ENCODE measurements at regions not wholly inside any gene's neighbourhood (a gene's known extent, or its start where the extent isn't known, plus 50 kb on each side); places are given as distances from the start of the nearest gene placed in this dataset.

DNA sequence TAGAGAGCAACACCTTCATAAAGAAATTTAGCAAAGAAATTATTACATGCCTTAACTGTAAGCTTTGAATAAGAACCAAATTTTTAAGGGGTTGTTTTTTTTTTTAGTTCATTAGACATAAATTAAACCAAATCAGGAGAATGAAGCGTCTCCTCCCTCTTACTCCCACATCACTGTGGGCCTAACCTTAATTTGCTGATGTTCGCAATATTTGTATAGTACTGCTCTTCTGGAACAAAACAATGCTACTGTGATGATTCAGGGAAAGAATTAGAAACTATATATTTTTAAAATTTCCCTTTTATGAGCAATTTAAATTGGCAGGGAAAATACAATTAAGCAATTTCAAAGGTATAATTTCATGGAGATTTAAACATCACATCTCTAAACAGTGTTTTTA lies 275.0 kb upstream of the C9orf72 start:
- Histone ChIP-seq H3K4me2 (ENCODE audit: insufficient read depth, low read length) (no peak overlapping the region), H3K27me3 (ENCODE audit: control insufficient read depth in 2 of 2, insufficient read depth in 2 of 2, low read length in 2 of 2) (no peaks in the 10 kb centered on the region), H3K36me3 (ENCODE audit: control insufficient read depth in 2 of 2, extremely low read depth in 1 of 2, insufficient read depth in 2 of 2, low read length in 2 of 2) (no peaks in the 10 kb centered on the region), H4K20me1 (replicated peaks; ENCODE audit: control insufficient read depth, extremely low read depth, insufficient read depth, low read length) (no peaks in the 10 kb centered on the region), H3K9ac (replicated peaks; ENCODE audit: extremely low read depth, insufficient read depth, low read length) (no peak overlapping the region), H2AFZ (ENCODE audit: low read depth, low read length) (no peak overlapping the region), H3K79me2 (ENCODE audit: control insufficient read depth, insufficient read depth, low read length) (no peaks in the 10 kb centered on the region), H3K4me1 (ENCODE audit: control insufficient read depth, extremely low read depth, insufficient read depth, low read length) (no peaks in the 10 kb centered on the region), H3K4me3 (replicated peaks in 1 of 3; ENCODE audit: insufficient read depth in 1 of 3, low read depth in 1 of 3, low read length in 3 of 3) (no peak overlapping the region), H3K9me3 (replicated peaks; ENCODE audit: control insufficient read depth, insufficient read depth, low read length) (no peaks in the 10 kb centered on the region), H3K27ac (ENCODE audit: insufficient read depth, low read depth, low read length) (no peak overlapping the region), H3K9me1 (replicated peaks; ENCODE audit: control insufficient read depth, extremely low read depth, insufficient read depth, low read length) (no peaks in the 10 kb centered on the region)
- TF ChIP-seq, protein P1, sequence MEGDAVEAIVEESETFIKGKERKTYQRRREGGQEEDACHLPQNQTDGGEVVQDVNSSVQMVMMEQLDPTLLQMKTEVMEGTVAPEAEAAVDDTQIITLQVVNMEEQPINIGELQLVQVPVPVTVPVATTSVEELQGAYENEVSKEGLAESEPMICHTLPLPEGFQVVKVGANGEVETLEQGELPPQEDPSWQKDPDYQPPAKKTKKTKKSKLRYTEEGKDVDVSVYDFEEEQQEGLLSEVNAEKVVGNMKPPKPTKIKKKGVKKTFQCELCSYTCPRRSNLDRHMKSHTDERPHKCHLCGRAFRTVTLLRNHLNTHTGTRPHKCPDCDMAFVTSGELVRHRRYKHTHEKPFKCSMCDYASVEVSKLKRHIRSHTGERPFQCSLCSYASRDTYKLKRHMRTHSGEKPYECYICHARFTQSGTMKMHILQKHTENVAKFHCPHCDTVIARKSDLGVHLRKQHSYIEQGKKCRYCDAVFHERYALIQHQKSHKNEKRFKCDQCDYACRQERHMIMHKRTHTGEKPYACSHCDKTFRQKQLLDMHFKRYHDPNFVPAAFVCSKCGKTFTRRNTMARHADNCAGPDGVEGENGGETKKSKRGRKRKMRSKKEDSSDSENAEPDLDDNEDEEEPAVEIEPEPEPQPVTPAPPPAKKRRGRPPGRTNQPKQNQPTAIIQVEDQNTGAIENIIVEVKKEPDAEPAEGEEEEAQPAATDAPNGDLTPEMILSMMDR (IDR thresholded peaks at IDR 0.05; ENCODE audit: extremely low read depth in 1 of 2, insufficient read depth in 1 of 2, low read depth in 1 of 2, low read length in 2 of 2) = no peak
- no peak for TF ChIP-seq EZH2 (IDR thresholded peaks at IDR 0.05; ENCODE audit: borderline replicate concordance, low read depth, low read length, severe bottlenecking)
- TF ChIP-seq, protein P2, sequence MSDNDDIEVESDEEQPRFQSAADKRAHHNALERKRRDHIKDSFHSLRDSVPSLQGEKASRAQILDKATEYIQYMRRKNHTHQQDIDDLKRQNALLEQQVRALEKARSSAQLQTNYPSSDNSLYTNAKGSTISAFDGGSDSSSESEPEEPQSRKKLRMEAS (IDR thresholded peaks at IDR 0.05; ENCODE audit: insufficient read depth, insufficient read length) = no peak
- TF ChIP-seq POLR2A (IDR thresholded peaks at IDR 0.05; ENCODE audit: low read depth, low read length) = no peak
- dilution Hi-C loops (cut with MboI; ENCODE audit: extremely low pct_ligation_motif_present, low sequenced_read_pairs) = no loop called here
- FAIRE-seq = no peak
- POLR2A ChIA-PET = no interaction called here
- DNase-seq (ENCODE audit: low read depth, low spot score) = no peak
- intact Hi-C loops (cut with micrococcal nuclease) = no loop called here
- no TSS peak for BruUV-seq (replicated peaks)
- CTCF ChIA-PET = interaction anchor here (0.5 kb wide), 1 partner anchor 1618 kb away, joined by 3 read pairs; no protein-coding TSS in a partner anchor

DNA sequence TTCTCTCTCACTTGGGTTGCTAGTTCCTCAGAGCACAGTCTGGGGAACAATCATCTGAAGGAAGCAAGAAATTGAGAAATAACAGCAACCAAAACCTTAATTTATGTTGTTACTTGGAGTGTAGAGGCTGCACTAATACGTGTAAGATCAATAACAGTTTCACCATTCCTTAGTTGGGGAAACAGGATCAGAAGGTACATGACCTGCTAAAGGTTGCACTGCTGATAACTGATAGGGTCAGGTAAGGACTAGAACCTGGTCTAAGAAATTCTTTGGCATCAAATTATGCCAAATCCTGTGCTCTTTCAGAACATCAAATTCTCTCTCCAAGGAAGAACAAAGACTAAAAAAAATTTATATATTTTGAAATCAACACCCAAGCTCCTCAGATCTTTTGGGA lies 278.6 kb upstream of the C9orf72 start:
- ChIA-PET CTCF (no interaction called here), POLR2A (no interaction called here)
- intact Hi-C loops (cut with micrococcal nuclease) = no loop called here
- BruUV-seq (replicated peaks) = no TSS peak
- Histone ChIP-seq H4K20me1 (replicated peaks; ENCODE audit: control insufficient read depth, extremely low read depth, insufficient read depth, low read length) (no peaks in the 10 kb centered on the region), H3K4me1 (ENCODE audit: control insufficient read depth, extremely low read depth, insufficient read depth, low read length) (no peaks in the 10 kb centered on the region), H2AFZ (ENCODE audit: low read depth, low read length) (no peak overlapping the region), H3K79me2 (ENCODE audit: control insufficient read depth, insufficient read depth, low read length) (no peaks in the 10 kb centered on the region), H3K9ac (replicated peaks; ENCODE audit: extremely low read depth, insufficient read depth, low read length) (no peak overlapping the region), H3K27ac (ENCODE audit: insufficient read depth, low read depth, low read length) (no peak overlapping the region), H3K4me3 (replicated peaks in 1 of 3; ENCODE audit: insufficient read depth in 1 of 3, low read depth in 1 of 3, low read length in 3 of 3) (no peak overlapping the region), H3K9me1 (replicated peaks; ENCODE audit: control insufficient read depth, extremely low read depth, insufficient read depth, low read length) (no peaks in the 10 kb centered on the region), H3K27me3 (ENCODE audit: control insufficient read depth in 2 of 2, insufficient read depth in 2 of 2, low read length in 2 of 2) (no peaks in the 10 kb centered on the region), H3K36me3 (ENCODE audit: control insufficient read depth in 2 of 2, extremely low read depth in 1 of 2, insufficient read depth in 2 of 2, low read length in 2 of 2) (no peaks in the 10 kb centered on the region), H3K4me2 (ENCODE audit: insufficient read depth, low read length) (no peak overlapping the region), H3K9me3 (replicated peaks; ENCODE audit: control insufficient read depth, insufficient read depth, low read length) (no peaks in the 10 kb centered on the region)
- DNase-seq (ENCODE audit: low read depth, low spot score) = no peak
- no peak for TF ChIP-seq MYC (IDR thresholded peaks at IDR 0.05; ENCODE audit: low read depth, low read length)
- TF ChIP-seq, protein P2 (IDR thresholded peaks at IDR 0.05; ENCODE audit: insufficient read depth, insufficient read length) = no peak
- TF ChIP-seq POLR2A (IDR thresholded peaks at IDR 0.05; ENCODE audit: low read depth, low read length) = no peak
- no peak for TF ChIP-seq EZH2 (IDR thresholded peaks at IDR 0.05; ENCODE audit: borderline replicate concordance, low read depth, low read length, severe bottlenecking)
- dilution Hi-C loops (cut with MboI; ENCODE audit: extremely low pct_ligation_motif_present, low sequenced_read_pairs) = no loop called here
- no peak for FAIRE-seq
